D341Med (cell line): ENCODE measurements at regions not wholly inside any gene's neighbourhood (a gene's known extent, or its start where the extent isn't known, plus 50 kb on each side); places are given as distances from the start of the nearest gene placed in this dataset.
"Not testable (repeated sequence)": the region's sequence is repeated elsewhere in the genome, so short reads cannot be mapped to it uniquely, and the experiment has no call there.

Experiments used
- DNase-seq: peaks from one replicate; pipeline ENCODE4 v3.0.0; 2012; ENCODE audit warnings: low spot score

- no peak for DNase-seq
Measured at GRCh38 chr15:89028036-89028435, 60.2 kb upstream of the ABHD2 start.

- no peak for DNase-seq
Measured at GRCh38 chr15:89030311-89030710, 57.9 kb upstream of the ABHD2 start.

DNA sequence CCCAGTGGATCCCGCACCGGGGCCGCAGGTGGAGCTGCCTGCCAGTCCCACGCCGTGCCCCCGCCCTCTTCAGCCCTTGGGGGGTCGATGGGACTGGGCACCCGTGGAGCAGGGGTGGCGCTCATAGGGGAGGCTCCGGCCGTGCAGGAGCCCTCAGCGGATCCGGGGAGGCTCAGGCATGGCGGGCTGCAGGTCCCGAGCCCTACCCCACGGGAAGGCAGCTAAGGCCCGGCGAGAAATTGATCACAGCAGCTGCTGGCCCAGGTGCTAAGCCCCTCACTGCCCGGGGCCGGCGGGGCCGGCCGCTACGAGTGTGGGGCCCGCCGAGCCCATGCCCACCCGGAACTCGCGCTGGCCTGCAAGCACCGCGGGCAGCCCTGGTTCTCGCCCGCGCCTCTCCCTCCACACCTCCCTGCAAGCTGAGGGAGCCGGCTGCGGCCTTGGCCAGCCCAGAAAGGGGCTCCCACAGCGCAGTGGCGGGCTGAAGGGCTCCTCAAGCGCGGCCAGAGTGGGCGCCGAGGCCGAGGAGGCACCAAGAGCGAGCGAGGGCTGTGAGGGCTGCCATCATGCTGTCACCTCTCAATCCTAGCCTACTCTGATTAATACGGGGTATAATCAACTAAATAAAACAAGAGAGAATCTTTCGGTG is 56.5 kb upstream of the ABHD2 start:
- DNase-seq, result not testable (repeated sequence)

GRCh38 chr15:89034305-89034704 is 54.0 kb upstream of the ABHD2 start:
- DNase-seq, result no peak

DNA sequence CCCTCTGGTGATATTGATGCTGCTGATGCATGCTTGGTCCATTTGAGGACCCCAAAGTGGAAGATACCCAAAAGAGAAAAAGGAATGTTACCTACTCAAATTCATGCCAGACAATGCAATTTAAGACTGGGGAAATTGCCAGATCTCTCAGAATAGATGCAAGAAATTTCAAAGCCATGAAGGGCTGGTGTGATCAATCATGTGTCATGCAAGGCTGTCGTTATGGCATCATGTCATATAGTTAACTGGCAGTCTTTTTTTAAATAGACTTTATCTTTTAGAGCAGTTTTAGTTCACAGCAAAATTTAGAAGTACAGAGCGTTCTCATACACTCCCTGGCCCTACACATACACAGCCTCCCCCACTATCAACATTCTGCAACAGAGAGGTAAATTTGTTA is 53.1 kb upstream of the ABHD2 start:
- no peak for DNase-seq

- DNase-seq, result no peak
Measured at GRCh38 chr15:89035658-89036057, 52.6 kb upstream of the ABHD2 start.

- DNase-seq, result no peak
Measured at GRCh38 chr15:89038146-89038545, 50.1 kb upstream of the ABHD2 start.
